GM12878 (cell line): ENCODE measurements at regions not wholly inside any gene's neighbourhood (a gene's known extent, or its start where the extent isn't known, plus 50 kb on each side); places are given as distances from the start of the nearest gene placed in this dataset.

Experiments
- ATAC-seq: fragments of 200-7000 bp; cut with Tn5 transposase; 3 replicates; pipeline ENCODE4 v1.9.1; 2020; ENCODE audit warnings: mild to moderate bottlenecking, moderate library complexity
- BruUV-seq: library from RNA; stranded (reverse); fragments of 400-500 nt; replicated peaks from 2 replicates; lab custom pipeline; 2021; lab: Mats Ljungman, UMichigan
- CTCF ChIA-PET: fragments of 300-600 bp; sonication (Branson Sonifier 250); formaldehyde crosslinking; extraction: SDS; loops from one replicate; lab custom pipeline; 2021; ENCODE audit warnings: inconsistent platforms; lab: Yijun Ruan, JAX
- POLR2A ChIA-PET: fragments of 350-600 bp; formaldehyde crosslinking; extraction: SDS; loops from one replicate; lab custom pipeline; 2021; ENCODE audit warnings: inconsistent platforms; lab: Charles Lee
- RAD21 ChIA-PET: fragments of 300-600 bp; sonication (Branson Sonifier 250); formaldehyde crosslinking; loops from one replicate; lab custom pipeline; 2023; ENCODE audit warnings: antibody characterized with exemption; ENCODE audit not compliant: unreplicated experiment; lab: Charles Lee
- SMC1A ChIA-PET: fragments of 300-600 bp; sonication (Branson Sonifier 250); formaldehyde crosslinking; loops from one replicate; lab custom pipeline; 2023; ENCODE audit not compliant: unreplicated experiment, uncharacterized antibody; lab: Charles Lee
- DNase-seq: peaks from one replicate; pipeline ENCODE4 v3.0.0-alpha.2; 2011; ENCODE audit warnings: low read depth, low spot score
- FAIRE-seq: peaks from 3 replicates; lab custom pipeline; 2011; peaks lifted over from hg19 to GRCh38; lab: Jason Lieb, UNC
- H2AFZ ChIP-seq: 2 replicates; pipeline ENCODE4 v1.6.0; 2011; ENCODE audit warnings: low read depth, low read length, control low read depth; ENCODE audit not compliant: control insufficient read depth
- H3K27ac ChIP-seq: 2 replicates; pipeline ENCODE4 v1.5.1; 2011; ENCODE audit warnings: control low read depth; ENCODE audit not compliant: control insufficient read depth, insufficient read depth
- H3K27me3 ChIP-seq, 2 experiments: replicated peaks in 1 of 2; 2 replicates each; pipeline versions ENCODE4 v1.6.0 to v1.6.1; 2011; ENCODE audit warnings: low read length in 1 of 2; ENCODE audit not compliant: control insufficient read depth in 2 of 2, insufficient read depth in 2 of 2
- H3K36me3 ChIP-seq, 2 experiments: 2 replicates each; pipeline ENCODE4 v1.5.1; 2011; ENCODE audit warnings: low read length in 1 of 2; ENCODE audit not compliant: control insufficient read depth in 2 of 2, insufficient read depth in 2 of 2
- H3K4me1 ChIP-seq: 2 replicates; pipeline ENCODE4 v1.6.1; 2011; ENCODE audit warnings: mild to moderate bottlenecking, low read length, moderate library complexity, mixed read lengths; ENCODE audit not compliant: control insufficient read depth, insufficient read depth
- H3K4me2 ChIP-seq: 2 replicates; pipeline ENCODE4 v1.6.0; 2011; ENCODE audit warnings: control low read depth; ENCODE audit not compliant: control insufficient read depth, insufficient read depth
- H3K4me3 ChIP-seq: fragments of 200-600 bp; sonication (generic); 2 replicates; pipeline ENCODE4 v1.5.1; 2016
- H3K79me2 ChIP-seq: 2 replicates; pipeline ENCODE4 v1.6.0; 2011; ENCODE audit warnings: low read length; ENCODE audit not compliant: control insufficient read depth, insufficient read depth
- H3K9ac ChIP-seq: 2 replicates; pipeline ENCODE4 v1.8.0; 2011; ENCODE audit warnings: low read length, control low read depth, mixed read lengths; ENCODE audit not compliant: control insufficient read depth, insufficient read depth
- H3K9me3 ChIP-seq: replicated peaks from 3 replicates; pipeline ENCODE4 v1.5.1; 2011; ENCODE audit warnings: mild to moderate bottlenecking, low read length; ENCODE audit not compliant: control insufficient read depth, insufficient read depth
- H4K20me1 ChIP-seq: 2 replicates; pipeline ENCODE4 v1.6.0; 2011; ENCODE audit not compliant: control insufficient read depth, insufficient read depth
- CBX3 ChIP-seq: fragments of 200-600 bp; sonication (generic); IDR thresholded peaks from 2 replicates; pipeline ENCODE4 v1.6.1; 2016; ENCODE audit warnings: low read depth, borderline replicate concordance
- CHD4 ChIP-seq: fragments of 200-600 bp; sonication (generic); IDR thresholded peaks from 2 replicates; pipeline ENCODE4 v1.6.1; 2016; ENCODE audit warnings: mild to moderate bottlenecking
- ETV6 ChIP-seq, 2 experiments: fragments of 450-650 bp in 1 of 2; IDR thresholded peaks in 1 of 2; conservative IDR thresholded peaks in 1 of 2; 2 replicates each; pipeline ENCODE4 v1.6.1; 2014; ENCODE audit warnings: antibody characterized with exemption in 1 of 2, borderline replicate concordance in 1 of 2, low read depth in 1 of 2, mild to moderate bottlenecking in 1 of 2, moderate library complexity in 1 of 2
- IKZF1 ChIP-seq: fragments of 450-650 bp; conservative IDR thresholded peaks from 2 replicates; pipeline ENCODE4 v1.6.1; 2017; ENCODE audit warnings: antibody characterized with exemption, mild to moderate bottlenecking
- MEF2B ChIP-seq: fragments of 450-650 bp; IDR thresholded peaks from 2 replicates; pipeline ENCODE4 v1.6.1; 2018; ENCODE audit warnings: mild to moderate bottlenecking, moderate library complexity; ENCODE audit not compliant: partially characterized antibody, poor library complexity, severe bottlenecking
- PAX8 ChIP-seq: fragments of 450-650 bp; IDR thresholded peaks from 2 replicates; pipeline ENCODE4 v1.6.1; 2017; ENCODE audit warnings: mild to moderate bottlenecking, moderate library complexity
- SREBF2 ChIP-seq: IDR thresholded peaks from 2 replicates; pipeline ENCODE4 v1.6.1; 2012; ENCODE audit warnings: mild to moderate bottlenecking, low read length
- TCF7 ChIP-seq: IDR thresholded peaks from 2 replicates; pipeline ENCODE4 v1.6.1; 2014; ENCODE audit warnings: antibody characterized with exemption, borderline replicate concordance
- YY1 ChIP-seq: IDR thresholded peaks from 2 replicates; pipeline ENCODE4 v1.6.1; 2011; ENCODE audit warnings: low read depth, mild to moderate bottlenecking, low read length
- ZBTB33 ChIP-seq: fragments of 450-650 bp; IDR thresholded peaks from 2 replicates; pipeline ENCODE4 v1.6.1; 2017; ENCODE audit warnings: mild to moderate bottlenecking
- ZNF207 ChIP-seq: fragments of 450-650 bp; IDR thresholded peaks from 2 replicates; pipeline ENCODE4 v1.6.1; 2014; ENCODE audit warnings: antibody characterized with exemption, mild to moderate bottlenecking, borderline replicate concordance
- ZNF274 ChIP-seq: IDR thresholded peaks from one replicate; pipeline ENCODE4 v1.8.0; 2011; ENCODE audit not compliant: insufficient read length, insufficient read depth
- WGBS: methylation state at CpG from one replicate; pipeline ENCODE4 v1.1.6; 2016; ENCODE audit warnings: low lambda C conversion rate; ENCODE audit not compliant: insufficient replicate concordance, insufficient coverage; ENCODE audit errors: missing lambda C conversion rate; 5-methylcytosine and 5-hydroxymethylcytosine counted together
- in situ Hi-C: fragments of 300-500 bp; cut with MboI; formaldehyde crosslinking; loops from 9 replicates; pipeline ENCODE4 v1.14.3; 2018; ENCODE audit warnings: mixed read lengths
- intact Hi-C: fragments of 100-400 bp; cut with micrococcal nuclease; formaldehyde crosslinking; loops from one replicate; pipeline ENCODE4 v1.14.2; 2022; ENCODE audit not compliant: unreplicated experiment
- TF ChIP-seq, protein P1 (sequence below): IDR thresholded peaks from 2 replicates; pipeline ENCODE4 v1.6.1; 2012; ENCODE audit warnings: improper control_type of control experiment, low read depth, low read length; ENCODE audit not compliant: insufficient replicate concordance
- TF ChIP-seq, protein P2 (sequence below): fragments of 450-650 bp; IDR thresholded peaks from 2 replicates; pipeline ENCODE4 v1.6.1; 2018; ENCODE audit warnings: borderline replicate concordance, mild to moderate bottlenecking; ENCODE audit not compliant: partially characterized antibody

GRCh38 chr3:167051421-167051820 is 328.7 kb downstream of the ZBBX start:
- no peaks in the 10 kb centered on the region for H3K27me3 ChIP-seq
- ChIA-PET RAD21 (no interaction called here), SMC1A (no interaction called here)
- TF ChIP-seq ETV6 (conservative IDR thresholded peaks at IDR 0.05 in 1 of 2, IDR thresholded peaks at IDR 0.05 in 1 of 2; ENCODE audit: borderline replicate concordance in 1 of 2, low read depth in 1 of 2), result no peak
- TF ChIP-seq ZBTB33, result no peak
- TF ChIP-seq YY1, result no peak
- TF ChIP-seq ZNF274, result no peak
- TF ChIP-seq MEF2B, result no peak
- TF ChIP-seq, protein P1, sequence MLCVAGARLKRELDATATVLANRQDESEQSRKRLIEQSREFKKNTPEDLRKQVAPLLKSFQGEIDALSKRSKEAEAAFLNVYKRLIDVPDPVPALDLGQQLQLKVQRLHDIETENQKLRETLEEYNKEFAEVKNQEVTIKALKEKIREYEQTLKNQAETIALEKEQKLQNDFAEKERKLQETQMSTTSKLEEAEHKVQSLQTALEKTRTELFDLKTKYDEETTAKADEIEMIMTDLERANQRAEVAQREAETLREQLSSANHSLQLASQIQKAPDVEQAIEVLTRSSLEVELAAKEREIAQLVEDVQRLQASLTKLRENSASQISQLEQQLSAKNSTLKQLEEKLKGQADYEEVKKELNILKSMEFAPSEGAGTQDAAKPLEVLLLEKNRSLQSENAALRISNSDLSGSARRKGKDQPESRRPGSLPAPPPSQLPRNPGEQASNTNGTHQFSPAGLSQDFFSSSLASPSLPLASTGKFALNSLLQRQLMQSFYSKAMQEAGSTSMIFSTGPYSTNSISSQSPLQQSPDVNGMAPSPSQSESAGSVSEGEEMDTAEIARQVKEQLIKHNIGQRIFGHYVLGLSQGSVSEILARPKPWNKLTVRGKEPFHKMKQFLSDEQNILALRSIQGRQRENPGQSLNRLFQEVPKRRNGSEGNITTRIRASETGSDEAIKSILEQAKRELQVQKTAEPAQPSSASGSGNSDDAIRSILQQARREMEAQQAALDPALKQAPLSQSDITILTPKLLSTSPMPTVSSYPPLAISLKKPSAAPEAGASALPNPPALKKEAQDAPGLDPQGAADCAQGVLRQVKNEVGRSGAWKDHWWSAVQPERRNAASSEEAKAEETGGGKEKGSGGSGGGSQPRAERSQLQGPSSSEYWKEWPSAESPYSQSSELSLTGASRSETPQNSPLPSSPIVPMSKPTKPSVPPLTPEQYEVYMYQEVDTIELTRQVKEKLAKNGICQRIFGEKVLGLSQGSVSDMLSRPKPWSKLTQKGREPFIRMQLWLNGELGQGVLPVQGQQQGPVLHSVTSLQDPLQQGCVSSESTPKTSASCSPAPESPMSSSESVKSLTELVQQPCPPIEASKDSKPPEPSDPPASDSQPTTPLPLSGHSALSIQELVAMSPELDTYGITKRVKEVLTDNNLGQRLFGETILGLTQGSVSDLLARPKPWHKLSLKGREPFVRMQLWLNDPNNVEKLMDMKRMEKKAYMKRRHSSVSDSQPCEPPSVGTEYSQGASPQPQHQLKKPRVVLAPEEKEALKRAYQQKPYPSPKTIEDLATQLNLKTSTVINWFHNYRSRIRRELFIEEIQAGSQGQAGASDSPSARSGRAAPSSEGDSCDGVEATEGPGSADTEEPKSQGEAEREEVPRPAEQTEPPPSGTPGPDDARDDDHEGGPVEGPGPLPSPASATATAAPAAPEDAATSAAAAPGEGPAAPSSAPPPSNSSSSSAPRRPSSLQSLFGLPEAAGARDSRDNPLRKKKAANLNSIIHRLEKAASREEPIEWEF, result no peak
- no peak for TF ChIP-seq SREBF2
- no peak for TF ChIP-seq IKZF1
- TF ChIP-seq CBX3, result no peak
- no peak for TF ChIP-seq CHD4
- no peak for TF ChIP-seq PAX8
- TF ChIP-seq ZNF207, result no peak
- TF ChIP-seq, protein P2, sequence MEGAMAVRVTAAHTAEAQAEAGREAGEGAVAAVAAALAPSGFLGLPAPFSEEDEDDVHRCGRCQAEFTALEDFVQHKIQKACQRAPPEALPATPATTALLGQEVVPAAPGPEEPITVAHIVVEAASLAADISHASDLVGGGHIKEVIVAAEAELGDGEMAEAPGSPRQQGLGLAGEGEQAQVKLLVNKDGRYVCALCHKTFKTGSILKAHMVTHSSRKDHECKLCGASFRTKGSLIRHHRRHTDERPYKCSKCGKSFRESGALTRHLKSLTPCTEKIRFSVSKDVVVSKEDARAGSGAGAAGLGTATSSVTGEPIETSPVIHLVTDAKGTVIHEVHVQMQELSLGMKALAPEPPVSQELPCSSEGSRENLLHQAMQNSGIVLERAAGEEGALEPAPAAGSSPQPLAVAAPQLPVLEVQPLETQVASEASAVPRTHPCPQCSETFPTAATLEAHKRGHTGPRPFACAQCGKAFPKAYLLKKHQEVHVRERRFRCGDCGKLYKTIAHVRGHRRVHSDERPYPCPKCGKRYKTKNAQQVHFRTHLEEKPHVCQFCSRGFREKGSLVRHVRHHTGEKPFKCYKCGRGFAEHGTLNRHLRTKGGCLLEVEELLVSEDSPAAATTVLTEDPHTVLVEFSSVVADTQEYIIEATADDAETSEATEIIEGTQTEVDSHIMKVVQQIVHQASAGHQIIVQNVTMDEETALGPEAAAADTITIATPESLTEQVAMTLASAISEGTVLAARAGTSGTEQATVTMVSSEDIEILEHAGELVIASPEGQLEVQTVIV, result no peak
- TF ChIP-seq TCF7, result no peak

More at GRCh38 chr3:167051421-167051820, 328.7 kb downstream of the ZBBX start:
- Histone ChIP-seq H3K79me2 (no peaks in the 10 kb centered on the region), H4K20me1 (no peaks in the 10 kb centered on the region), H3K36me3 (no peaks in the 10 kb centered on the region), H3K27ac (no peak overlapping the region), H3K9ac (no peak overlapping the region), H3K9me3 (no peaks in the 10 kb centered on the region), H3K4me3 (no peak overlapping the region), H2AFZ (no peak overlapping the region), H3K4me2 (no peak overlapping the region), H3K4me1 (no peaks in the 10 kb centered on the region)
- FAIRE-seq (no peak), DNase-seq (no peak), ATAC-seq (no peak)
- intact Hi-C loops, result no loop called here
- WGBS, result 23% methylated on average over 4 of the region's 4 CpGs
- in situ Hi-C loops, result no loop called here
- POLR2A ChIA-PET, result no interaction called here
- no TSS peak for BruUV-seq
- CTCF ChIA-PET, result no interaction called here
